Stimulated activated CD8-positive, alpha-beta memory T cell treated with anti-CD3 and anti-CD28 coated beads, Interleukin-7, amount 100 ng/mL, for 24 hours (primary cell): ENCODE measurements at regions not wholly inside any gene's neighbourhood (a gene's known extent, or its start where the extent isn't known, plus 50 kb on each side); places are given as distances from the start of the nearest gene placed in this dataset.
"Not testable (repeated sequence)": the region's sequence is repeated elsewhere in the genome, so short reads cannot be mapped to it uniquely, and the experiment has no call there.

Experiments
- DNase-seq: peaks from one replicate; pipeline ENCODE4 v3.0.0-alpha.2; 2020; ENCODE audit warnings: low read depth

- no peak for DNase-seq
Measured at GRCh38 chr22:49394116-49394785, 433.4 kb downstream of the BRD1 start.

- DNase-seq: no peak
Measured at GRCh38 chr22:49393526-49393925, 434.1 kb downstream of the BRD1 start.

- no peak for DNase-seq
Measured at GRCh38 chr22:49392841-49393510, 434.7 kb downstream of the BRD1 start.

GRCh38 chr22:49392247-49392646, 435.4 kb downstream of the BRD1 start:
- no peak for DNase-seq

DNA sequence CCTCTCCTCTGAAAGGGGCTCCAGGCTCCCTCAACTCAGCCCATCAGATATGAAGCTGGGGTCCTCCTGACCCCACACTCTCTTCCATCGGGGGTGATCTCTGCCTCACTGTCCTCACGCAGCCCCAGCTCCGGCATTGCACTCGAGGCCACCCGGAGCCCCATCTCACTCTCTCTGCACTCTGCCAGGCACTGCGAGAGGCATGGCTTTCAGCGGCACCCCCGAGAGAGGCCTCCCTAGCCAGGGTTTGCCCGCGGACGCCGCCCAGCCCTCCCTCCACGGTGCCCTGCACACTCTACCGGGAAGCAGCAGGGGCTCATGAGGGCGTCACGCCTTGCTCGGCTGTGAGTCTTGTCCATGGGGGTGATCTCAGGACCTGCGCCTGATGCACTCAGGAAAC, 436.2 kb downstream of the BRD1 start:
- no peak for DNase-seq

- DNase-seq: no peak
Measured at GRCh38 chr22:49390954-49391353, 436.7 kb downstream of the BRD1 start.

DNA sequence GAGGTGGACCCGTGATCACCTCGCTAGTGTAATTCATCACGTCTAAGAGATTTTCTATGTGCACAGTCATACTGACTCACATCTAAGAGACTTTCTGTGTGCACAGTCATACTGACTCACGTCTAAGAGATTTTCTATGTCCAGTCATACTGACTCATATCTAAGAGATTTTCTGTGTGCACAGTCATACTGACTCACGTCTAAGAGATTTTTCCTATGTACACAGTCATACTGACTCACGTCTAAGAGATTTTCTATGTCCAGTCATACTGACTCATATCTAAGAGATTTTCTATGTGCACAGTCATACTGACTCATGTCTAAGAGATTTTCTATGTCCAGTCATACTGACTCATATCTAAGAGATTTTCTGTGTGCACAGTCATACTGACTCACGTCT, 443.8 kb downstream of the BRD1 start:
- not testable (repeated sequence) for DNase-seq

DNA sequence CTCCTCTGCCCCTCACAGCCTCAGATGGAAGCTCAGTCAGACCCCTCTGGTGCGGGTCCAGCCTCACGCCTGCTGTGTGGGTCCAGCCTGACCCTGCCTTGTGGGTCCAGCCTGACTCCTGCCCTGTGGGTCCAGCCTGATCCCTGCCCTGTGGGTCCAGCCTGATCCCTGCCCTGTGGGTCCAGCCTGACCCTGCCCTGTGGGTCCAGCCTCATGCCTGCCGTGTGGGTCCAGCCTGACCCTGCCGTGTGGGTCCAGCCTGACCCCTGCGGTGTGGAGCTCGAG, 445.3 kb downstream of the BRD1 start:
- no peak for DNase-seq

GRCh38 chr22:49381595-49382450, 445.9 kb downstream of the BRD1 start:
- no peak for DNase-seq

DNA sequence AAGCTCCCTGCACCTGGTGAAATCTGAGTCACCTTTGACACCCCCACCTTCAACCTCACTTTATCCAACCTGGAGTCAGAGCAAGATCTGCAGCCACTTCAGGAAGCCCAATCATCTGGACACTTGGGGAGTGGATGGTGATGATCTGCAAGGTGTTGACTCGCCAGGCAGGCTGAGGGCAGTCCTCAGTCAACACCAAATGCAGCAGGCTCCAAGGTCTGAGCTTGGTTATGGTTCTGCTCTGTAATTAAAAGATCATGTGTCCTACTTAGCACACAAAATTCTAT, 446.9 kb downstream of the BRD1 start:
- no peak for DNase-seq

DNA sequence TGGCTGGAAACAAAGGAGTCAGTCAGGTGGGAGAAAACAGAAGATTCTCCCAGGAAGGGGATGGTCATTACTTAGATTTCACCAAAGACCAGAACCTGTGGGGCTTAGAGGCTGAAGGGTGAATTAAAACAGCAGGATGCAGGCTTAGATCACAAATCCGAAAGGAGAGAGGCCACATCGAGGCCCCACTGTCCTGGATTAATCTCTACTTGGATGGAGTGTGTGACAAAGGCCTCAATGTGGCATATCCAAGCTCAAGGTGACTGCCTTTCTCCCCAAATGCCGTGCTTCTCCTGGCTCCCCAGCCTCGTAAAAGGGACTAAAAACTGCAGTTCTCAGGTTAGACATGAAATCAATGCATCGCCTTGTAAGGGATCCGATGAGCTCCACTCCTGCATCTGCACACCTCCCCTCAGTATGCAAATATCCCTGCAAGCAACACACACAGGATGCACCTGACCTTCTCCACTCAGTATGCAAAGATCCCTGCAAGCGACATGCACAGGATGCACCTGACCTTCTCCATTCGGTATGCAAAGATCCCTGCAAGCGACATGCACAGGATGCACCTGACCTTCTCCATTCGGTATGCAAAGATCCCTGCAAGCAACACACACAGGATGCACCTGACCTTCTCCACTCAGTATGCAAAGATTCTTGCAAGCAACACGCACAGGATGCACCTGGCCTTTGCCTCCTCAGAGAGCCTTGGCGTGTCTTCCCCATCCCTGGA, 447.4 kb downstream of the BRD1 start:
- DNase-seq: no peak

DNA sequence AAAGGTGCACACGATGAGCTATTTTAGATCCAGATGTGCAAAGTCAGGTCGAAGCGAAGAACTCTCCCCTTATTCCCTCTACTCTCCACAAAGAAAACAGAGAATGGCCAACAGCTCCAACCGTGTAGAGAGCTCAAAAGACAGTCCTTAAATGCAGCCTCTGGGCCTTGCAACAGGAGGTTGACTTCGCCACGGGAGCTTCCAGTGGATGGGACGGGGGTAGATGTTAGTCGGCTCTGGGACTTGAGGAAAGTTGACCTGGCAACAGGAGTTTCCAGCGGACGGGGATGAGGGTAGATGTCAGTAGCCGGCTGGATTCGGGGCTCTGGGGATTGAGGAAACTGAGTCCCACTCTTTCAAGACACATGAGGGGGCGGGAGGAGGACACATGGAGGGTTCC, 450.4 kb downstream of the BRD1 start:
- DNase-seq: no peak

DNA sequence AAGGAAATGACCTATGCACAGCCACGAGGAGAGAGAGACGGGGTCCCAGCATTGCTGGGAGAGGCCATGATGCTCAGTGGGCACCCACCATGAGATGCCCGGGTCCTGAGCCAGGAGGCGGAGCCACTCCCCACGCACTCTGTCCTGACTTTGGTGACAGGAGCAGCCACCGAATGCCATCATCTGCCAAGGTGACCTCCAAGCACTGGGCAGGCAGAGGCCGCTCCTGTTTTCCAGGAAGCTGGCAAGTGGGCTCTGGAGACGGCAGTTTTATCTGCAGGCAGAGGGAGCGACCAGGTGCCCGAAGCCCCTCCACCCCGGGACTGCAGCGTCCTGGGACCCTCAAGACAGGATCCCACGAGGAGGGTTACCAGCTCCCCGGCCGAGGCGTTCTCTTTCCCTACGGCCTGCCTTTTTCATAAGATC, 453.9 kb downstream of the BRD1 start:
- DNase-seq: no peak

DNA sequence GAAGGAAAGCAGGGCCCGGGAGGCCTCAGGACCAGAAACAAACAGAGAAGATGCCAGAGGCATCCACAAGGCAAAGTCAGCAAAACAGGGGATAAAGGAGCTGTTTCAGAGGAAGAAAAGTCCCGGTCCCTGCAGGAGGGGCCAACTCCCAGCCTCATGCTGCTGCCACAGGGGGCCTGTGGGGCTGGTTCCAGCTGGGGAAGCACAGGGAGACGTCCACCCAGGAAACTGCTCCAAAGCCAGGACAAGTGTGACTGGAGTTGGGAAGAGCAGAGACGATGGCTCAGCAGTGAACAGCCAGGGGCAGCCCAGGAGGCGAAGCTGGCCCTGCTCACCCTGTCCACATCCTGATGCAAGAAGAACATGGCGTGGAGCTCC, 454.4 kb downstream of the BRD1 start:
- no peak for DNase-seq

DNA sequence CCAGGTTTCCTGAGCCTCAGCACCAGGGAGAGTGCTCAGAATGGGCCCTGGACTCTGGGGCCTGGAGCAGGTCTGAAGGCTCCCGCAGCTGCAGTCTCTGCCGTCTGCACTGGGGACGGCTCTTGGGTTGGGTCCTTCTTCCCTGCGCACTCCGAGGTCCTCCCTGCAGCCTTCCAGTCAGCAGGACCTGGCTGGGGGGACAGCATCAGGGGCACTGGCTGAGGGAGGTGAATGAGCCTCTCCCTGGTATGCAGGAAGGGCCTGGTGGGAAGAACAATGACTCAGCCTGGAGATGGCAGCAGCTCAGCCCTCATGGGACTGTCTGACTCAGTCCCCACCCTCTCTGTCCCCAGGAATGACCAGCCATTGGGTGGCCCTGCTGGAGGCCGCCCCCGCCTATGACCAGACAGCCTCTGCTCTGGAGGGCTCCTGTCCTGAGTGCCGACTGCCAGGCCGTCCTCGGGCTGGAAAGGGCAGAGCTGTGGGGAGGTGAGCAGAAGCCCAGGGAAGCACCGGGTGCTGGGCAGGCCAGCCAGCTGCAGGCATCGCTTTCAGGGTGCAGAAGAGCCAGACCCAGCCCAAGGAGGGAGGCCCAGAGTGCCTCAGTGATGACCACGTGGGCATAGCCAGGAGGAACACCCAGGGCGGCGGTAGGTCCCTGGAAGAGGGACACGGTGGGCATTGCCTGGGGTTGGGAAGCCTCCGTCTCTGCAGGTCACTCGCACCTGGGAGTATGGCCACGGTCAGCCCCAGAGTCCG, 455.0 kb downstream of the BRD1 start:
- no peak for DNase-seq

- no peak for DNase-seq
Measured at GRCh38 chr22:49372111-49372529, 455.6 kb downstream of the BRD1 start.

DNA sequence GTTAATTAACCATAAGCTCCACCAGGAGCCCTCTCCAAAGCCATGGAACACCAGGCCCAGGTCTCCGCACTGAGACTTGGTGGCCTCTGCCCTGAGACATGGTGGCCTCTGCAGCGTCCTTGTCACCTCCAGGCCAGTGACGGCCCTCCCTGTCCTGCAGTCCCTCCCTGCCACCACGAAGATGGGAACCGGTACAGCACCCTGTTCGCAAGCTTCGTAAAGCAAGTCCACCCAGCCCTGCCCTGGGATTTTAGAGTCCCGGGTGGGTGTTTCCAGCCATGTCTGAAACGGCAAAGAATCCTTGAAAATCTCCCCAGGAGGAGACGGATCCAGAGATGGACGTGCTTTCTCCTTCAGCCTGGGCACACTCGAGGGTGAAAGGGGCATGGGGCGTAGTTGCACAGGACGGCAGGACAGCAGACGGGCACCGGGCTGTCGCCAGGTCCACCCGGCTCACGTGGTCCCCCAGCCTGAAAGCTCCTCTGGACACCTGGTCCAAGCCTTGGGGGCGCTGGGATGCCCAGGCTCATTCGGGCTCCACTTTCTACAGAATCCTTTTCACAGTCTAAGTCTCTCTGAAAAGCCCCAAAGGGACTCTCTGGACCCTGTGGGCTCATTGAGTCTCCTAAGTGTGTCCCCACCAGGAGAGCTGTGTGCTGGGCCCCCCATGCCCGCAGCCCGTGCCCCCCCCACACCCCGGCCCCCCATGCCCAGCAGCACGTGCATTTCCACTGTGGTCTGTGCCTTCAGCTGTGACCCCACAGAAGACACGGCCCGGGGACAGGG, 456.2 kb downstream of the BRD1 start:
- DNase-seq: no peak

DNA sequence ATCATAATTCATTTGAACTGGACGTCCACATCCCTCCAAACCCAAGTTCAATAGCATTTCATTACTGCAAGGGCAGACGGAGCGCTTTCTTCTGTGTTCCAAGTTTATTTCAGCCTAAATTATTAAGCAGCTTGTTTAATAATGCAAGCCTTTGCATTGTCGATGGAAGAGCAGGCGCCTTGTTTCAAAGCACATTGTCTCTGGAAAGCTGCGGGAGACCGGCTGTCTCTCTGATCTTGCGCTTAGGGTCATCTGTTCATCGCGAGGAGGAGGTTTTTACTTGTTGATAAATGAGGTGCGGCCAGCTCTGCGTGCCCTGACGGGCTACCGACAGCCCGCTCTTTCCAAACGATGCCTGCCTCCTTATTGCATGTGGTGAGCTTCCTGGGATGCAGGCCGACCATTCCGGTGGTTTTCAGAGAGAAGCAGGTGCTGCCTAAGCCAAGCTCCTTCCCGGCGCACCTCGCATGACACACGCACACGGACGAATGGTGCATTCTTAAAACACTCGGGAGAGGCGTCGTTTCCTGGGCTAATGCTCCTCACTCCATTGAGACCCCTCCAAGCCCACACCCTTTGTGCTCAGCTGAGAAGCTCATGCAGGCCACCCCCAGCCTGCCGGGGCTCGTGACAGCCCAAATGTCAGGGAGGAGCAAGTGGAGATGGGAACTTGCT, 456.9 kb downstream of the BRD1 start:
- no peak for DNase-seq

DNA sequence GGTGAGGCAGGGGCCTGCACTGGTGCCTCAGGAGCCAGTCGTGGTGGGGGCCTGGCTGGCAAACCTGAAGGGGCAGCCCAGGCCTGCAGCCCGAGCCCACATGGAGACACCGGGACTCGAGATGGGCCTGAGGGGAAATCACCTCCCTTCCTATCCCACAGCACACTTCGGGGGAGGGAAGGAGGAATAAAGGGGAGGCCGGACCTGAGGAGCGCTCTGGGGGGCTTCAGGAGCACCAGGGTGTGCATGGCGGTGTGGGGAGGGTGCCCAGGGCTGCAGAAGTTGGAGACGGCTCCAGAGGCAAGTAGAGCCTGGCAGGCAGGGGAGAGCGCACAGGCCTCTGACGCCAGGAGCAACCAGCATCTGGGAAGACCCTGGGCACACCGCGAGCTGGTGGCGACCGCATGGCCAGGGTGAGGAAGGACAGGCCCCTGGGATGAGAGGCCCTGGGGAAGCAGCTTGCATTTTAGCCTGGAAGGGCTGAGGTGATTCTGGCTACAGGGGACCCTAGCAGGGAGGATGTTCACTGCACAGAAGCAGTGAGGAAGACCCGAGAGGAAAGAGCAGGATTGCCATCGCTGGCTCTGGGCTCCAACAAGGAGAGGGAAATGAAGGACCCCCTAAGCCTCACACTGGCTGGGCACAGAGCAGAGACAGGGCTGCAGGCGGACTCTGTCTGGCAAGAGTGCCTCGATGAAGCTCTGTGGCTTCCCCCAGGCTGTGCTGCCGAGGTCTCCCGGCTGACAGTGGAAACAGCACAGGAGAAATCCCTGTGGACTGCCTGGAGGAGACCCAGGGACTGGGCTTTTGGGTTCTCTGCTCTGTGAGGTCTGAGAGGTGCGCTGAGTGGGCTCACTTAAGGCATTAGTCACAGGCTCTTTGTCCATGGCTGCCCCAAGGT, 457.7 kb downstream of the BRD1 start:
- no peak for DNase-seq
